BE2C (cell line): ENCODE measurements at regions not wholly inside any gene's neighbourhood (a gene's known extent, or its start where the extent isn't known, plus 50 kb on each side); places are given as distances from the start of the nearest gene placed in this dataset.

Experiments used
- DNase-seq: peaks from one replicate; pipeline ENCODE4 v3.0.0-alpha.2; 2020
- H3K27me3 ChIP-seq: fragments of 250-450 bp; sonication (Bioruptor Pico); 2 replicates; pipeline ENCODE4 v1.5.1; 2020; ENCODE audit warnings: mild to moderate bottlenecking
- H3K36me3 ChIP-seq: fragments of 250-450 bp; sonication (Bioruptor Pico); 2 replicates; pipeline ENCODE4 v1.5.1; 2020; ENCODE audit warnings: mild to moderate bottlenecking
- H3K4me1 ChIP-seq: fragments of 250-450 bp; sonication (Bioruptor Pico); 2 replicates; pipeline ENCODE4 v1.5.1; 2020
- H3K4me3 ChIP-seq: 2 replicates; pipeline ENCODE4 v1.5.1; 2011; ENCODE audit warnings: low read depth, low read length
- H3K9me3 ChIP-seq: fragments of 250-450 bp; sonication (Bioruptor Pico); 2 replicates; pipeline ENCODE4 v1.5.1; 2020
- CTCF ChIP-seq: IDR thresholded peaks from 2 replicates; pipeline ENCODE4 v1.5.1; 2012; ENCODE audit warnings: mild to moderate bottlenecking, low read depth, low read length

GRCh38 chr14:25274529-25274928, 224.6 kb upstream of the STXBP6 start:
- no peaks in the 10 kb centered on the region for H3K36me3 ChIP-seq
- no peak overlapping the region for H3K4me3 ChIP-seq
- no peaks in the 10 kb centered on the region for H3K27me3 ChIP-seq
- no peaks in the 10 kb centered on the region for H3K9me3 ChIP-seq
- H3K4me1 ChIP-seq, result no peaks in the 10 kb centered on the region
- no peak for DNase-seq
- TF ChIP-seq CTCF, result no peak

- no peak for TF ChIP-seq CTCF
- Histone ChIP-seq H3K27me3 (no peaks in the 10 kb centered on the region), H3K9me3 (no peaks in the 10 kb centered on the region), H3K36me3 (no peaks in the 10 kb centered on the region), H3K4me3 (no peak overlapping the region), H3K4me1 (no peaks in the 10 kb centered on the region)
- DNase-seq, result no peak
Measured at GRCh38 chr14:25267186-25267585, 217.2 kb upstream of the STXBP6 start.

GRCh38 chr14:25259470-25259869, 209.5 kb upstream of the STXBP6 start:
- TF ChIP-seq CTCF, result no peak
- Histone ChIP-seq H3K36me3 (no peaks in the 10 kb centered on the region), H3K4me1 (no peaks in the 10 kb centered on the region), H3K4me3 (no peak overlapping the region), H3K27me3 (no peaks in the 10 kb centered on the region), H3K9me3 (no peaks in the 10 kb centered on the region)
- no peak for DNase-seq

GRCh38 chr14:25252793-25253192, 202.8 kb upstream of the STXBP6 start:
- no peak overlapping the region for H3K4me3 ChIP-seq
- no peak for TF ChIP-seq CTCF
- no peak for DNase-seq
- H3K4me1 ChIP-seq, result no peaks in the 10 kb centered on the region
- no peaks in the 10 kb centered on the region for H3K36me3 ChIP-seq
- H3K9me3 ChIP-seq, result no peaks in the 10 kb centered on the region
- H3K27me3 ChIP-seq, result no peaks in the 10 kb centered on the region

GRCh38 chr14:25250516-25250915, 200.6 kb upstream of the STXBP6 start:
- TF ChIP-seq CTCF, result no peak
- no peak overlapping the region for H3K4me3 ChIP-seq

GRCh38 chr14:25247609-25248008, 197.7 kb upstream of the STXBP6 start:
- H3K9me3 ChIP-seq, result no peaks in the 10 kb centered on the region
- no peaks in the 10 kb centered on the region for H3K27me3 ChIP-seq
- no peaks in the 10 kb centered on the region for H3K4me1 ChIP-seq
- DNase-seq, result no peak
- no peak overlapping the region for H3K4me3 ChIP-seq
- no peak for TF ChIP-seq CTCF
- no peaks in the 10 kb centered on the region for H3K36me3 ChIP-seq

More at GRCh38 chr14:25250516-25250915, 200.6 kb upstream of the STXBP6 start:
- no peak for DNase-seq
- no peaks in the 10 kb centered on the region for H3K9me3 ChIP-seq
- no peaks in the 10 kb centered on the region for H3K4me1 ChIP-seq
- H3K36me3 ChIP-seq, result no peaks in the 10 kb centered on the region
- H3K27me3 ChIP-seq, result no peaks in the 10 kb centered on the region
